Liver (tissue), 8 donors: ENCODE measurements at regions not wholly inside any gene's neighbourhood (a gene's known extent, or its start where the extent isn't known, plus 50 kb on each side); places are given as distances from the start of the nearest gene placed in this dataset.

Source experiments
- DNase-seq: peaks from one replicate; pipeline ENCODE4 v3.0.0-alpha.2; 2017; ENCODE audit warnings: low spot score
- H3K27ac ChIP-seq, 2 donors: one replicate each; pipeline ENCODE4 v1.7.0; 2013; ENCODE audit warnings: inconsistent platforms in 2 of 2, low read length in 2 of 2, control low read depth in 1 of 2, low read depth in 1 of 2, mild to moderate bottlenecking in 1 of 2
- H3K27me3 ChIP-seq, 4 donors: one replicate each; pipeline versions ENCODE4 v1.6.1 to v1.7.0; 2013; ENCODE audit warnings: low read length in 3 of 4, inconsistent platforms in 1 of 4, mild to moderate bottlenecking in 1 of 4, moderate library complexity in 1 of 4; ENCODE audit not compliant: control insufficient read depth in 4 of 4, insufficient read depth in 4 of 4
- H3K36me3 ChIP-seq, 4 donors: one replicate each; pipeline versions ENCODE4 v1.6.1 to v1.7.0; 2013; ENCODE audit warnings: low read length in 3 of 4, mild to moderate bottlenecking in 3 of 4, low read depth in 1 of 4, moderate library complexity in 1 of 4; ENCODE audit not compliant: control insufficient read depth in 4 of 4, insufficient read depth in 3 of 4
- H3K4me1 ChIP-seq, 4 donors: one replicate each; pipeline versions ENCODE4 v1.6.1 to v1.7.0; 2013; ENCODE audit warnings: low read length in 3 of 4, mild to moderate bottlenecking in 3 of 4, moderate library complexity in 1 of 4; ENCODE audit not compliant: control insufficient read depth in 4 of 4, insufficient read depth in 4 of 4
- H3K4me3 ChIP-seq, 3 donors: one replicate each; pipeline versions ENCODE4 v1.6.1 to v1.7.0; 2013; ENCODE audit warnings: low read length in 3 of 3, control low read depth in 1 of 3, low read depth in 1 of 3, mild to moderate bottlenecking in 1 of 3
- H3K9ac ChIP-seq, 2 donors: one replicate each; pipeline ENCODE4 v1.7.0; 2013; ENCODE audit warnings: low read length in 2 of 2, mild to moderate bottlenecking in 2 of 2, moderate library complexity in 2 of 2, control low read depth in 1 of 2, low read depth in 1 of 2
- H3K9me3 ChIP-seq, 4 donors: one replicate each; pipeline versions ENCODE4 v1.6.1 to v1.7.0; 2013; ENCODE audit warnings: low read length in 3 of 4; ENCODE audit not compliant: control insufficient read depth in 4 of 4
- ATF3 ChIP-seq: IDR thresholded peaks from 2 replicates; pipeline ENCODE4 v1.6.1; 2016; ENCODE audit warnings: antibody characterized with exemption
- EGR1 ChIP-seq, 2 donors: IDR thresholded peaks; 2 replicates each; pipeline ENCODE4 v1.6.1; 2016 to 2018; ENCODE audit warnings: antibody characterized with exemption in 2 of 2, low read depth in 2 of 2
- FOXA1 ChIP-seq: IDR thresholded peaks from 2 replicates; pipeline ENCODE4 v1.6.1; 2016; ENCODE audit warnings: antibody characterized with exemption
- FOXA2 ChIP-seq: IDR thresholded peaks from 2 replicates; pipeline ENCODE4 v1.6.1; 2016; ENCODE audit warnings: antibody characterized with exemption
- GABPA ChIP-seq, 2 donors: IDR thresholded peaks in 1 of 2; conservative IDR thresholded peaks in 1 of 2; 2 replicates each; pipeline ENCODE4 v1.6.1; 2016; ENCODE audit warnings: antibody characterized with exemption in 2 of 2, mild to moderate bottlenecking in 1 of 2, moderate library complexity in 1 of 2
- HNF4A ChIP-seq, 2 donors: conservative IDR thresholded peaks; 2 replicates each; pipeline ENCODE4 v1.6.1; 2016; ENCODE audit warnings: antibody characterized with exemption in 2 of 2, mild to moderate bottlenecking in 2 of 2
- HNF4G ChIP-seq: IDR thresholded peaks from 2 replicates; pipeline ENCODE4 v1.6.1; 2016; ENCODE audit warnings: antibody characterized with exemption
- NR2F2 ChIP-seq: IDR thresholded peaks from 2 replicates; pipeline ENCODE4 v1.6.1; 2016; ENCODE audit warnings: antibody characterized with exemption
- RAD21 ChIP-seq, 2 donors: IDR thresholded peaks; 2 replicates each; pipeline ENCODE4 v1.6.1; 2016; ENCODE audit warnings: antibody characterized with exemption in 2 of 2, mild to moderate bottlenecking in 2 of 2
- REST ChIP-seq: IDR thresholded peaks from 2 replicates; pipeline ENCODE4 v1.6.1; 2016; ENCODE audit warnings: antibody characterized with exemption, mild to moderate bottlenecking
- SP1 ChIP-seq: IDR thresholded peaks from 2 replicates; pipeline ENCODE4 v1.6.1; 2018; ENCODE audit warnings: antibody characterized with exemption, mild to moderate bottlenecking
- TAF1 ChIP-seq: conservative IDR thresholded peaks from 2 replicates; pipeline ENCODE4 v1.6.1; 2016; ENCODE audit warnings: antibody characterized with exemption, mild to moderate bottlenecking
- ZBTB33 ChIP-seq: IDR thresholded peaks from 2 replicates; pipeline ENCODE4 v1.6.1; 2016; ENCODE audit warnings: antibody characterized with exemption
- WGBS: extraction: QIAGEN DNeasy Blood & Tissue Kit; methylation state at CpG from one replicate; pipeline ENCODE4 v1.1.7; 2013; 5-methylcytosine and 5-hydroxymethylcytosine counted together
- TF ChIP-seq, protein P1 (sequence below): IDR thresholded peaks from 2 replicates; pipeline ENCODE4 v1.6.1; 2016; ENCODE audit warnings: antibody characterized with exemption
- TF ChIP-seq, protein P2 (sequence below): fragments of 150-350 bp; IDR thresholded peaks from 2 replicates; pipeline ENCODE4 v1.5.1; 2017; ENCODE audit warnings: improper control_type of control experiment, low read depth, low read length; ENCODE audit not compliant: missing input control
- donor health status: healthy.
- donor health status: healthy.
- donor health status: healthy.
- donor health status: healthy.
- donor health status: healthy.

DNA sequence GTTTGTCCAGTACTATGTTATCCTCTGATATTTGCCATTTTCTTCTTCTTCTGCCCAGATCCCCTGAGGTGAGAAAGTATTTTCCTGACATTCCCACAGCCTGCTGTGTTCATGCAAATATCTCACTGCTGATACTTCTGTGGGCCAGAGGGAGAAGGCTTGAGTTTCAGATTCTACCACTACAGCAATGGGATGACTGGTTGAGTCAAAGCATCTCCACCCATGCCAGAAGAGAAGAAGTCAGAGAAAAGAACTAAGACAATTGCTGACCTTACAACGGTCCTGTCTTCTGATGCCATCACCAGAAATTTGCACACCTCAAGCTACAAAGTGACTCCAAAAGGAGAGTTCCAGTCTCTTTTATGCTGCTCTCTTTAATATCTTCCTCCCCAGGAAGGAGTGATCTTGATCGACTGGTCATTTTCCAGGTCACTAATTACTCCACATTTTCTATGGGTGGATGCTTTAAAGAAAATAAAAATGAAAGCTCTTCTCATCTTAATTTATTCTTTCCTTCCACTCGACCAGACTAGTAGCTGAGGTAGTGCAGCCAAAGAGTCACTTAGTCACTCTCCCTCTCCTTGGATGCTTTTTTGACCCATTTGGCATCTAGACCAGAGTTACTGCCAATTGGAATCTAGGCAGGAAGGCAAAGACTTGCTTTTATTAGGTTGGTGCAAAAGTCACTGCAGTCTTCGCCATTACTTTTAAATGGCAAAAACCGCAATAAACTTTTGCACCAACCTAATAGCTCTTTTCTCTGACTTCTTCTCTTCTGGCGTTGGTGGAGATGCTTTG is 195.1 kb downstream of the PTPRC start:
- TF ChIP-seq, protein P1, sequence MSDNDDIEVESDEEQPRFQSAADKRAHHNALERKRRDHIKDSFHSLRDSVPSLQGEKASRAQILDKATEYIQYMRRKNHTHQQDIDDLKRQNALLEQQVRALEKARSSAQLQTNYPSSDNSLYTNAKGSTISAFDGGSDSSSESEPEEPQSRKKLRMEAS, result no peak
- TF ChIP-seq SP1 (no peak), ATF3 (no peak), REST (no peak), HNF4G (no peak), GABPA (IDR thresholded peaks at IDR 0.05 in 1 of 2, conservative IDR thresholded peaks at IDR 0.05 in 1 of 2) (no peak), NR2F2 (no peak), ZBTB33 (no peak), RAD21 (IDR thresholded peaks at IDR 0.05) (no peak), HNF4A (conservative IDR thresholded peaks at IDR 0.05) (no peak), FOXA1 (no peak), EGR1 (IDR thresholded peaks at IDR 0.05; ENCODE audit: low read depth in 2 of 2) (no peak), FOXA2 (no peak), TAF1 (no peak)
- TF ChIP-seq, protein P2, sequence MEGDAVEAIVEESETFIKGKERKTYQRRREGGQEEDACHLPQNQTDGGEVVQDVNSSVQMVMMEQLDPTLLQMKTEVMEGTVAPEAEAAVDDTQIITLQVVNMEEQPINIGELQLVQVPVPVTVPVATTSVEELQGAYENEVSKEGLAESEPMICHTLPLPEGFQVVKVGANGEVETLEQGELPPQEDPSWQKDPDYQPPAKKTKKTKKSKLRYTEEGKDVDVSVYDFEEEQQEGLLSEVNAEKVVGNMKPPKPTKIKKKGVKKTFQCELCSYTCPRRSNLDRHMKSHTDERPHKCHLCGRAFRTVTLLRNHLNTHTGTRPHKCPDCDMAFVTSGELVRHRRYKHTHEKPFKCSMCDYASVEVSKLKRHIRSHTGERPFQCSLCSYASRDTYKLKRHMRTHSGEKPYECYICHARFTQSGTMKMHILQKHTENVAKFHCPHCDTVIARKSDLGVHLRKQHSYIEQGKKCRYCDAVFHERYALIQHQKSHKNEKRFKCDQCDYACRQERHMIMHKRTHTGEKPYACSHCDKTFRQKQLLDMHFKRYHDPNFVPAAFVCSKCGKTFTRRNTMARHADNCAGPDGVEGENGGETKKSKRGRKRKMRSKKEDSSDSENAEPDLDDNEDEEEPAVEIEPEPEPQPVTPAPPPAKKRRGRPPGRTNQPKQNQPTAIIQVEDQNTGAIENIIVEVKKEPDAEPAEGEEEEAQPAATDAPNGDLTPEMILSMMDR, result no peak
- Histone ChIP-seq H3K27me3 (no peaks in the 10 kb centered on the region), H3K36me3 (no peaks in the 10 kb centered on the region), H3K4me1 (peaks cover 0 to 3% (median 0%) of the 10 kb centered on the region in 4 donors), H3K9me3 (no peaks in the 10 kb centered on the region), H3K27ac (no peak overlapping the region), H3K4me3 (no peak overlapping the region), H3K9ac (no peak overlapping the region)
- DNase-seq, result no peak
- WGBS, result 88% methylated on average over 6 of the region's 6 CpGs
